Esophagus muscularis mucosa (tissue), 4 donors: ENCODE measurements at regions not wholly inside any gene's neighbourhood (a gene's known extent, or its start where the extent isn't known, plus 50 kb on each side); places are given as distances from the start of the nearest gene placed in this dataset.

Source experiments
- DNase-seq: peaks from one replicate; pipeline ENCODE4 v3.0.0-alpha.2; 2017; ENCODE audit errors: extremely low spot score
- H3K27ac ChIP-seq, 4 donors: fragments of 200-600 bp; sonication (generic); replicated peaks in 1 of 4; 1 replicate in 3 of 4; 2 replicates in 1 of 4; pipeline ENCODE4 v1.5.1; 2016 to 2019; ENCODE audit warnings: mild to moderate bottlenecking in 1 of 4
- H3K27me3 ChIP-seq, 4 donors: fragments of 200-600 bp; sonication (generic); one replicate each; pipeline versions ENCODE4 v1.5.1 to v1.6.0; 2016 to 2019
- H3K36me3 ChIP-seq, 4 donors: fragments of 200-600 bp; sonication (generic); one replicate each; pipeline ENCODE4 v1.5.1; 2016 to 2019
- H3K4me1 ChIP-seq, 4 donors: fragments of 200-600 bp; sonication (generic); one replicate each; pipeline ENCODE4 v1.5.1; 2016 to 2019
- H3K4me3 ChIP-seq, 4 donors: fragments of 200-600 bp; sonication (generic); 1 replicate in 2 of 4; 2 replicates in 2 of 4; pipeline ENCODE4 v1.5.1; 2016 to 2019; ENCODE audit warnings: mild to moderate bottlenecking in 4 of 4, moderate library complexity in 1 of 4
- H3K9me3 ChIP-seq, 4 donors: fragments of 200-600 bp; sonication (generic); 1 replicate in 3 of 4; 2 replicates in 1 of 4; pipeline ENCODE4 v1.5.1; 2016 to 2019
- CTCF ChIP-seq, 3 experiments: fragments of 200-600 bp in 2 of 3; fragments of 450-650 bp in 1 of 3; sonication (generic) in 2 of 3; IDR thresholded peaks; one replicate each; pipeline ENCODE4 v1.5.1; 2017 to 2019; ENCODE audit warnings: antibody characterized with exemption in 3 of 3, mild to moderate bottlenecking in 2 of 3, moderate library complexity in 1 of 3
- EP300 ChIP-seq: sonication (generic); formaldehyde crosslinking; IDR thresholded peaks from one replicate; pipeline ENCODE4 v1.6.1; 2017; ENCODE audit warnings: antibody characterized with exemption
- POLR2A ChIP-seq: fragments of 450-650 bp; IDR thresholded peaks from one replicate; pipeline ENCODE4 v1.6.1; 2017; ENCODE audit warnings: antibody characterized with exemption, moderate library complexity, mild to moderate bottlenecking, low read depth
- POLR2AphosphoS5 ChIP-seq, 2 donors: sonication (generic); formaldehyde crosslinking; IDR thresholded peaks; one replicate each; pipeline ENCODE4 v1.6.1; 2017; ENCODE audit warnings: antibody characterized with exemption in 2 of 2
- WGBS: methylation state at CpG from one replicate; pipeline ENCODE4 v1.1.5; 2018; 5-methylcytosine and 5-hydroxymethylcytosine counted together
- intact Hi-C: fragments of 100-400 bp; cut with DNase I; formaldehyde crosslinking; loops from one replicate; pipeline ENCODE4 v1.15.1; 2023

GRCh38 chr7:24063721-24064120, 220.3 kb upstream of the NPY start:
- TF ChIP-seq POLR2A (no peak), EP300 (no peak), POLR2AphosphoS5 (IDR thresholded peaks at IDR 0.05) (no peak), CTCF (IDR thresholded peaks at IDR 0.05) (no peak)
- WGBS, result 87% methylated on average over 6 of the region's 6 CpGs
- no peak for DNase-seq
- Histone ChIP-seq H3K9me3 (no peaks in the 10 kb centered on the region), H3K4me3 (no peak overlapping the region), H3K4me1 (no peaks in the 10 kb centered on the region), H3K27ac (no peak overlapping the region), H3K36me3 (no peaks in the 10 kb centered on the region), H3K27me3 (no peaks in the 10 kb centered on the region)
- intact Hi-C loops, result no loop called here

GRCh38 chr7:24069751-24070150, 214.2 kb upstream of the NPY start:
- H3K9me3 ChIP-seq, result no peaks in the 10 kb centered on the region
- 81% methylated on average over 3 of the region's 3 CpGs for WGBS
- DNase-seq, result no peak
- H3K27ac ChIP-seq, result no peak overlapping the region
- H3K27me3 ChIP-seq, result no peaks in the 10 kb centered on the region
- no peaks in the 10 kb centered on the region for H3K36me3 ChIP-seq
- TF ChIP-seq POLR2AphosphoS5 (IDR thresholded peaks at IDR 0.05), result no peak
- TF ChIP-seq CTCF (IDR thresholded peaks at IDR 0.05), result no peak
- no peak for TF ChIP-seq POLR2A
- no peak for TF ChIP-seq EP300
- no peaks in the 10 kb centered on the region for H3K4me1 ChIP-seq
- intact Hi-C loops, result no loop called here
- no peak overlapping the region for H3K4me3 ChIP-seq

GRCh38 chr7:24073651-24074420, 210.2 kb upstream of the NPY start:
- Histone ChIP-seq H3K9me3 (no peaks in the 10 kb centered on the region), H3K4me3 (no peak overlapping the region), H3K27me3 (no peaks in the 10 kb centered on the region), H3K27ac (no peak overlapping the region), H3K36me3 (no peaks in the 10 kb centered on the region), H3K4me1 (no peaks in the 10 kb centered on the region)
- 75% methylated on average over 9 of the region's 9 CpGs for WGBS
- TF ChIP-seq EP300 (no peak), POLR2AphosphoS5 (IDR thresholded peaks at IDR 0.05) (no peak), POLR2A (no peak), CTCF (IDR thresholded peaks at IDR 0.05) (no peak)
- intact Hi-C loops, result no loop called here
- no peak for DNase-seq

GRCh38 chr7:24075426-24075810, 208.6 kb upstream of the NPY start:
- Histone ChIP-seq H3K9me3 (no peaks in the 10 kb centered on the region), H3K4me1 (no peaks in the 10 kb centered on the region), H3K36me3 (no peaks in the 10 kb centered on the region), H3K27ac (no peak overlapping the region), H3K4me3 (no peak overlapping the region), H3K27me3 (no peaks in the 10 kb centered on the region)
- WGBS, result 48% methylated on average over 1 of the region's 1 CpG
- no peak for DNase-seq
- intact Hi-C loops, result no loop called here
- no peak for TF ChIP-seq EP300
- TF ChIP-seq POLR2A, result no peak
- no peak for TF ChIP-seq CTCF (IDR thresholded peaks at IDR 0.05)
- no peak for TF ChIP-seq POLR2AphosphoS5 (IDR thresholded peaks at IDR 0.05)

- Histone ChIP-seq H3K9me3 (peaks cover 0 to 23% (median 6%) of the 10 kb centered on the region in 4 donors), H3K36me3 (no peaks in the 10 kb centered on the region), H3K4me1 (no peaks in the 10 kb centered on the region), H3K4me3 (no peak overlapping the region), H3K27ac (no peak overlapping the region), H3K27me3 (no peaks in the 10 kb centered on the region)
- TF ChIP-seq CTCF (IDR thresholded peaks at IDR 0.05), result no peak
- TF ChIP-seq POLR2A, result no peak
- no peak for TF ChIP-seq EP300
- no peak for TF ChIP-seq POLR2AphosphoS5 (IDR thresholded peaks at IDR 0.05)
- WGBS, result 100% methylated on average over 1 of the region's 2 CpGs
- intact Hi-C loops, result no loop called here
- no peak for DNase-seq
Observed at GRCh38 chr7:24082826-24083225, 201.2 kb upstream of the NPY start.
